IMR-90 (cell line): ENCODE measurements at regions not wholly inside any gene's neighbourhood (a gene's known extent, or its start where the extent isn't known, plus 50 kb on each side); places are given as distances from the start of the nearest gene placed in this dataset.
"Not testable (repeated sequence)": the region's sequence is repeated elsewhere in the genome, so short reads cannot be mapped to it uniquely, and the experiment has no call there.

Experiments used
- ATAC-seq: fragments of 200-7000 bp; cut with Tn5 transposase; 2 replicates; pipeline ENCODE4 v1.9.1; 2020; ENCODE audit warnings: low read depth, mild to moderate bottlenecking, moderate library complexity
- BruUV-seq: library from RNA; stranded (reverse); fragments of 400-500 nt; replicated peaks from 2 replicates; lab custom pipeline; 2021; lab: Mats Ljungman, UMichigan
- CTCF ChIA-PET: fragments of 300-600 bp; formaldehyde crosslinking; extraction: SDS; loops from one replicate; lab custom pipeline; 2021; ENCODE audit warnings: antibody characterized with exemption; lab: Yijun Ruan, JAX
- POLR2A ChIA-PET: fragments of 300-600 bp; sonication (Branson Sonifier 250); formaldehyde crosslinking; loops from one replicate; lab custom pipeline; 2022; ENCODE audit warnings: antibody characterized with exemption; ENCODE audit not compliant: unreplicated experiment; lab: Charles Lee
- DNase-seq: peaks from one replicate; pipeline ENCODE4 v3.0.0; 2013
- H2AFZ ChIP-seq: replicated peaks from 2 replicates; pipeline ENCODE3; 2013; ENCODE audit warnings: low read length, mild to moderate bottlenecking; ENCODE audit not compliant: poor library complexity
- H2AK5ac ChIP-seq: 2 replicates; pipeline ENCODE4 v1.6.1; 2013; ENCODE audit warnings: low read depth, low read length, inconsistent platforms
- H2AK9ac ChIP-seq: replicated peaks from 2 replicates; pipeline ENCODE3; 2013; ENCODE audit warnings: mild to moderate bottlenecking, low read depth, low read length, moderate library complexity; ENCODE audit not compliant: poor library complexity
- H2BK120ac ChIP-seq: 2 replicates; pipeline ENCODE4 v1.6.1; 2013; ENCODE audit warnings: low read depth, low read length, inconsistent platforms
- H2BK15ac ChIP-seq: 3 replicates; pipeline ENCODE4 v1.6.1; 2013; ENCODE audit warnings: low read depth, low read length, inconsistent platforms
- H2BK20ac ChIP-seq: 2 replicates; pipeline ENCODE4 v1.6.1; 2013; ENCODE audit warnings: low read depth, mild to moderate bottlenecking, inconsistent platforms, low read length, moderate library complexity
- H2BK5ac ChIP-seq: 2 replicates; pipeline ENCODE4 v1.6.1; 2013; ENCODE audit warnings: mild to moderate bottlenecking, low read depth, low read length, inconsistent platforms; ENCODE audit not compliant: poor library complexity, severe bottlenecking
- H3K14ac ChIP-seq: replicated peaks from 2 replicates; pipeline ENCODE4 v1.6.1; 2013; ENCODE audit warnings: low read depth, low read length, inconsistent platforms
- H3K18ac ChIP-seq: 2 replicates; pipeline ENCODE4 v1.6.1; 2013; ENCODE audit warnings: low read depth, low read length, control low read depth
- H3K23ac ChIP-seq: 2 replicates; pipeline ENCODE4 v1.6.1; 2013; ENCODE audit warnings: low read depth, low read length, inconsistent platforms
- H3K27ac ChIP-seq: 2 replicates; pipeline ENCODE4 v1.5.1; 2013; ENCODE audit warnings: mild to moderate bottlenecking, control low read depth, low read length; ENCODE audit not compliant: insufficient read depth
- H3K27me3 ChIP-seq: 2 replicates; pipeline ENCODE4 v1.6.1; 2013; ENCODE audit warnings: low read length; ENCODE audit not compliant: control insufficient read depth, insufficient read depth
- H3K36me3 ChIP-seq: 2 replicates; pipeline ENCODE4 v1.6.1; 2013; ENCODE audit warnings: low read length, mixed read lengths; ENCODE audit not compliant: control insufficient read depth, insufficient read depth
- H3K4ac ChIP-seq: 2 replicates; pipeline ENCODE4 v1.6.1; 2013; ENCODE audit warnings: low read depth, low read length, inconsistent platforms
- H3K4me1 ChIP-seq: 2 replicates; pipeline ENCODE4 v1.6.1; 2013; ENCODE audit warnings: low read length, mixed read lengths; ENCODE audit not compliant: control insufficient read depth, insufficient read depth
- H3K4me2 ChIP-seq: 2 replicates; pipeline ENCODE4 v1.6.1; 2013; ENCODE audit warnings: low read depth, mild to moderate bottlenecking, control low read depth, low read length, moderate library complexity
- H3K4me3 ChIP-seq: 2 replicates; pipeline ENCODE4 v1.5.1; 2013; ENCODE audit warnings: low read depth, mild to moderate bottlenecking, control low read depth, low read length, moderate library complexity; ENCODE audit not compliant: insufficient read depth
- H3K56ac ChIP-seq: 2 replicates; pipeline ENCODE4 v1.6.1; 2013; ENCODE audit warnings: low read length, inconsistent platforms; ENCODE audit not compliant: insufficient read depth; ENCODE audit errors: extremely low read depth
- H3K79me1 ChIP-seq, 2 experiments: 2 replicates each; pipeline ENCODE4 v1.6.1; 2013; ENCODE audit warnings: low read length in 2 of 2, inconsistent platforms in 1 of 2, low read depth in 1 of 2
- H3K9ac ChIP-seq: 2 replicates; pipeline ENCODE4 v1.6.1; 2013; ENCODE audit warnings: low read depth, low read length, control low read depth
- H3K9me1 ChIP-seq: 2 replicates; pipeline ENCODE4 v1.6.1; 2013; ENCODE audit warnings: low read length, inconsistent platforms; ENCODE audit not compliant: insufficient read depth
- H3K9me3 ChIP-seq: 2 replicates; pipeline ENCODE4 v1.6.1; 2013; ENCODE audit warnings: low read length; ENCODE audit not compliant: control insufficient read depth, insufficient read depth
- H4K20me1 ChIP-seq: 2 replicates; pipeline ENCODE4 v1.6.1; 2013; ENCODE audit warnings: low read length, inconsistent platforms; ENCODE audit not compliant: insufficient read depth
- H4K5ac ChIP-seq: 2 replicates; pipeline ENCODE4 v1.6.1; 2013; ENCODE audit warnings: mild to moderate bottlenecking, low read depth, low read length, control low read depth
- H4K8ac ChIP-seq, 2 experiments: 2 replicates each; pipeline ENCODE4 v1.6.1; 2013; ENCODE audit warnings: low read depth in 2 of 2, low read length in 2 of 2, control low read depth in 1 of 2, inconsistent platforms in 1 of 2
- H4K91ac ChIP-seq: 2 replicates; pipeline ENCODE4 v1.6.1; 2013; ENCODE audit warnings: low read depth, low read length, inconsistent platforms; ENCODE audit not compliant: insufficient read depth
- WGBS, 2 experiments: methylation state at CpG; one replicate each; pipeline versions ENCODE4 v1.1.5 to v1.1.7; 2013; ENCODE audit warnings: missing lambda C conversion rate in 2 of 2; ENCODE audit not compliant: insufficient read length in 1 of 2; ENCODE audit errors: extremely low coverage in 2 of 2; 5-methylcytosine and 5-hydroxymethylcytosine counted together
- dilution Hi-C: fragments of 300-500 bp; cut with HindIII; formaldehyde crosslinking; loops from one replicate; pipeline ENCODE4 v1.14.3; 2018; ENCODE audit warnings: low sequenced_read_pairs; ENCODE audit not compliant: unreplicated experiment
- in situ Hi-C: fragments of 300-500 bp; cut with MboI; formaldehyde crosslinking; loops from 3 replicates; pipeline ENCODE4 v1.14.3; 2019; ENCODE audit warnings: low sequenced_read_pairs, inconsistent platforms, mixed read lengths
- intact Hi-C: fragments of 100-400 bp; cut with micrococcal nuclease; formaldehyde crosslinking; loops from 2 replicates; pipeline ENCODE4 v1.10.0; 2022

DNA sequence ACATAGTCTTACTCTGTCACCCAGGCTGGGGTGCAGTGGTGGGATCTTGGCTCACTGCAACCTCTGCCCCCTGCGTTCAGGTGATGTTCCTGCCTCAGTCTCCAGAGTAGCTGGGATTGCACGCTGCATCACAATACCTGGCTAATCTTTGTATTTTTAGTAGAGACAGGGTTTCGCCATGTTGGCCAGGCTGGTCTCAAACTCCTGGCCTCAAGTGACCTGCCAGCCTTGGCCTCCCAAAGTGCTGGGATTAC, 79.0 kb downstream of the LHX9 start:
- intact Hi-C loops, H2AK5ac ChIP-seq, BruUV-seq, POLR2A ChIA-PET, H3K4me3 ChIP-seq, H4K91ac ChIP-seq, H4K5ac ChIP-seq, H2AFZ ChIP-seq, H3K56ac ChIP-seq, H3K79me1 ChIP-seq, H3K27me3 ChIP-seq, H3K4me1 ChIP-seq, H3K18ac ChIP-seq, H2BK20ac ChIP-seq, in situ Hi-C loops, H3K23ac ChIP-seq, H2BK15ac ChIP-seq, dilution Hi-C loops, H3K27ac ChIP-seq, H3K9me3 ChIP-seq, H3K9ac ChIP-seq, H2AK9ac ChIP-seq, H3K36me3 ChIP-seq, DNase-seq, H3K4ac ChIP-seq, H2BK120ac ChIP-seq, H4K8ac ChIP-seq, ATAC-seq, H3K14ac ChIP-seq, H2BK5ac ChIP-seq, H3K4me2 ChIP-seq, H4K20me1 ChIP-seq, H3K9me1 ChIP-seq: not testable (repeated sequence)
- WGBS, 2 experiments, result no CpG with 5 or more reads among the region's 3 CpGs
- CTCF ChIA-PET, result interaction anchor here (0.6 kb wide), 1 partner anchor 35 kb away, joined by 3 read pairs; no protein-coding TSS in a partner anchor
